GM19397 (cell line): ENCODE measurements at regions not wholly inside any gene's neighbourhood (a gene's known extent, or its start where the extent isn't known, plus 50 kb on each side); places are given as distances from the start of the nearest gene placed in this dataset.

Experiments used
- ATAC-seq: cut with Tn5 transposase; IDR thresholded peaks from one replicate; pipeline ENCODE4 v1.9.1; 2021; ENCODE audit warnings: mild to moderate bottlenecking, moderate library complexity; ENCODE audit not compliant: unreplicated experiment

- ATAC-seq = no peak
These were observed 229.1 kb downstream of the NFKBIZ start for GRCh38 chr3:102078401-102078800.

GRCh38 chr3:102078854-102079808 lies 229.8 kb downstream of the NFKBIZ start:
- ATAC-seq = no peak

- no peak for ATAC-seq
These were observed 230.5 kb downstream of the NFKBIZ start for GRCh38 chr3:102079809-102080197.

- ATAC-seq = no peak
These were observed 232.4 kb downstream of the NFKBIZ start for GRCh38 chr3:102081572-102082289.

GRCh38 chr3:102083473-102083872 lies 234.2 kb downstream of the NFKBIZ start:
- no peak for ATAC-seq

GRCh38 chr3:102084006-102084405 lies 234.7 kb downstream of the NFKBIZ start:
- ATAC-seq = no peak

GRCh38 chr3:102084704-102085103 lies 235.4 kb downstream of the NFKBIZ start:
- ATAC-seq = no peak

GRCh38 chr3:102085431-102086176 lies 236.3 kb downstream of the NFKBIZ start:
- ATAC-seq = no peak

- ATAC-seq = no peak
These were observed 237.9 kb downstream of the NFKBIZ start for GRCh38 chr3:102087236-102087635.

- ATAC-seq = no peak
These were observed 239.9 kb downstream of the NFKBIZ start for GRCh38 chr3:102089239-102089638.

GRCh38 chr3:102089904-102090720 lies 240.8 kb downstream of the NFKBIZ start:
- no peak for ATAC-seq

GRCh38 chr3:102090721-102091045 lies 241.4 kb downstream of the NFKBIZ start:
- no peak for ATAC-seq

- ATAC-seq = no peak
These were observed 242.0 kb downstream of the NFKBIZ start for GRCh38 chr3:102091358-102091757.

GRCh38 chr3:102092617-102093466 lies 243.5 kb downstream of the NFKBIZ start:
- ATAC-seq = no peak

GRCh38 chr3:102094506-102094905 lies 245.2 kb downstream of the NFKBIZ start:
- ATAC-seq = no peak

GRCh38 chr3:102095383-102095782 lies 246.1 kb downstream of the NFKBIZ start:
- ATAC-seq = no peak

GRCh38 chr3:102096066-102096465 lies 246.8 kb downstream of the NFKBIZ start:
- ATAC-seq = no peak

- no peak for ATAC-seq
These were observed 249.0 kb downstream of the NFKBIZ start for GRCh38 chr3:102098130-102098885.

GRCh38 chr3:102099913-102100312 lies 250.6 kb downstream of the NFKBIZ start:
- no peak for ATAC-seq
